Natural killer cell treated with Interleukin-12 subunit alpha and Interleukin-12 subunit beta and Interleukin-15 and Interleukin-18, amount 100 ng/mL, for 72 hours (primary cell): ENCODE measurements at regions not wholly inside any gene's neighbourhood (a gene's known extent, or its start where the extent isn't known, plus 50 kb on each side); places are given as distances from the start of the nearest gene placed in this dataset.

Experiments used
- ATAC-seq, 2 donors: fragments of 150-1000 bp; cut with Tn5 transposase in 1 of 2; sonication (Bioruptor Pico), chemical (Tn5 transposase) in 1 of 2; 2 replicates each; pipeline ENCODE4 v1.10.0; 2021
- DNase-seq: peaks from one replicate; pipeline ENCODE4 v3.0.0; 2022; ENCODE audit warnings: low spot score
- H3K27ac Mint-ChIP-seq, 2 donors: 1 replicate in 1 of 2; 2 replicates in 1 of 2; pipeline ENCODE4 v1.8.0; 2022; ENCODE audit warnings: mixed read lengths in 2 of 2, mild to moderate bottlenecking in 1 of 2, moderate library complexity in 1 of 2
- H3K27me3 Mint-ChIP-seq, 2 donors: 1 replicate in 1 of 2; 2 replicates in 1 of 2; pipeline ENCODE4 v1.8.0; 2022; ENCODE audit warnings: mixed read lengths in 2 of 2
- H3K36me3 Mint-ChIP-seq: one replicate; pipeline ENCODE4 v1.8.0; 2022; ENCODE audit warnings: mixed read lengths
- H3K4me1 Mint-ChIP-seq, 2 donors: 1 replicate in 1 of 2; 2 replicates in 1 of 2; pipeline ENCODE4 v1.8.0; 2022; ENCODE audit warnings: low read depth in 2 of 2, mixed read lengths in 2 of 2, mild to moderate bottlenecking in 1 of 2
- H3K4me3 Mint-ChIP-seq: one replicate; pipeline ENCODE4 v1.8.0; 2022; ENCODE audit warnings: mixed read lengths
- H3K9me3 Mint-ChIP-seq: 2 replicates; pipeline ENCODE4 v1.8.0; 2022; ENCODE audit warnings: mixed read lengths

DNA sequence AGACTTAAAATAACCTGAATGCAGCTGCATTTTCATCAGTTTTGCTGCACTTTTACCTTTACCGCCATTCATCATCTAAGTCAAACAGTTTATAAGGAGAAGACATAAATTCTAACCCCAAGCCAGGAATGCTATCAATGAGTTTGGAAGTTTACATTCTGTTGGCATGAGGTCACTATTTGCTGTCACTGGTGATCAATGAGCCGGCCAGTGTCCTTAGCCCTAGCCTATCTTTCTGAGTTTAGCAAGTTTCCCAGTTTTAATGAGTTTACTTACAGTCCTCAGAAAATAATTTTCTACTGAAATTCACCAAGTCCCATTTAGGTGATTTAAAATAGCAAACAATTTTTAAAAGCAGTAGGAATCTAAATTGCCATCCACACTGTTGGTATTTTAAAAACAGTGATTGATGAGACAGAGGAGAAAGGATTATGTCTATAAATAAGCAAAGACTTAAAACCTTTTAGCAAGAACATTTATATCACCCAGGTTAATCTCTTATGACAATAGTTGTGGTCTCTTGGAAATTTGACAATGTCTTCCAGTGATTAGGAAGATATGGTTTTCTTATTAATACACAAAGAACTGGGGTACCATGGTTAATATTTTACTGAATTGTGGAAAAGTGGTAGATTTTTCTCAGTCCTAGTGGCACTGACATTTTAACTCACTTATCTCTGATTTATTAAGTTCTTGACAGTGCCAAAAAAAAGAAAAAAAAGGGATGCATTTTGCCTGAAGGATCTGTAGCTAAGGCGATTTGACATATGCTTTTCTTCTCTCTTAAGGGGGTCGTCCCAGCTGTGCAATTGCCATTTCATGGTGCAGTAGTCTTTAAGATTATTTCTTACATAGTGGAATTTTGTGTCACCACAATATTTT is 443.4 kb upstream of the ANKRD30A start:
- Mint-ChIP-seq H3K4me3 (no peak overlapping the region), H3K36me3 (no peaks in the 10 kb centered on the region), H3K4me1 (no peaks in the 10 kb centered on the region), H3K9me3 (peaks cover 2% of the 10 kb centered on the region), H3K27ac (no peak overlapping the region), H3K27me3 (no peaks in the 10 kb centered on the region)
- DNase-seq: no peak
- ATAC-seq: no peak

DNA sequence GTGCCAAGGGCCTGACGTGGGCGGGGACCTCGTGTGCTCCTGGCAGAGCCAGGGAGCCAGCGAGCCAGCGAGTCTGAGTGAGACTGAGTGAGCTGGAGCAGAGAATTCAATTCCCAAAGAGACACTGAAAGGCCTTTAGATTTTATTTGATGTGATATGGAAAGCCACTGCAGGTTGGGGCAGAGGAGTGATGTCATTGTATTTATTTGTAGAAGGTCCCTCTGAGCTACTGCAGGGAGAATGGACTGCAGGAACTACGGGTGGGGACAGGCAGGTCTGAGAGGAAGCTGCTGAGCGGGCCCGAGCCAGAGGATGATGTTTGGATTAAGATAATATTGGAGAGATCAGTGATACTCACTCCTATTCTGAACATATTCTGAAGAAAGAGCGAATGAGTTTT is 445.8 kb upstream of the ANKRD30A start:
- no peak overlapping the region for H3K27ac Mint-ChIP-seq
- no peak for DNase-seq
- H3K4me3 Mint-ChIP-seq: no peak overlapping the region
- no peaks in the 10 kb centered on the region for H3K27me3 Mint-ChIP-seq
- ATAC-seq: no peak
- no peaks in the 10 kb centered on the region for H3K36me3 Mint-ChIP-seq
- no peaks in the 10 kb centered on the region for H3K4me1 Mint-ChIP-seq
- peaks cover 4% of the 10 kb centered on the region for H3K9me3 Mint-ChIP-seq

DNA sequence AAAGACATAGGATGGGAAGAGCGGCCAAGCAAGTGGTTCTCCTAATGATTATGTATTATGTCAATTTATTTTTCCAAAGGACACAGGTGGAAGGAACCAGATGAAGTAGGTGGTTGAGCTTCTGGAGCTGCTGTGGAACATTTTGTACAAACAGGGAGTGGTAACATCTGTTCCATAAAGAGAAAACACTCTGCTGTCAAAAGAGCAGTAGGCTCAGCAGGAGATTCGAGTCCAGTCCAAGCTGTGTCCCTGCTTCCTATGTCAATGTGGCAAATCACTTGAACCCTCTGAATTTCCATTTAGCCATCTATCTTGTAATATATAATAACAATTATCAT is 448.0 kb upstream of the ANKRD30A start:
- Mint-ChIP-seq H3K36me3 (no peaks in the 10 kb centered on the region), H3K9me3 (peaks cover 4% of the 10 kb centered on the region), H3K27ac (no peak overlapping the region), H3K4me3 (no peak overlapping the region), H3K4me1 (no peaks in the 10 kb centered on the region), H3K27me3 (no peaks in the 10 kb centered on the region)
- ATAC-seq (no peak), DNase-seq (no peak)

DNA sequence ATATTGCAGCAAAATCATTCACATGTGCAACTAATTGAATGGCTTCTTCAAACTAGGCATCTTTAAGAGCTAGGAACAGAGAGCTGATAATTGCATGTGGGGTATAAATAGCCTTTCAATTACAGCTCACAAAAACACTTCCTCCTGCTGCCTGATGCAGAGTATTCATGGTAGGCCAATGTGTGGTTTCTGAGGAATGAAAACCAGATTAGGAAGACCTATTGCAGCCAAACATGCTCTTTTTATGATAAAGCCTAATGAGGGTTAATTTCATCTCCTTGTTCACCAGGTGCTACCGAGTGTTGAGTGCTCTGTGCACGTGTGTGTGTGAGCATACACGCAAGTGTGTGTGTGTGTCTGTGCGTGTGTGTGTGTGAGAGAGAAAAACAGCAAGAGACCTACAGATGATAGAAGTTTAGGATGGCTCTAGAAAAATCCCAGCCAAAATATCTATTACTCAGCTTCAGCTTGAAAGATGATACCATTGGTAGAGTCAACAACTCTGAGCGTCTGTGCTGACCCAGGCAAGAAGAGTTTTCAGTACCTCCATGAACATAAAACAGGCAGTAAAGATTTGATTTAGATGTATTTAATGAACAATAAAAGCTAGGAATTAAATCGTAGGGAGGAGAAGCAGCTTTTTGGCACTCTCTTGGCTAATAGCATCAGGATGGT is 448.5 kb upstream of the ANKRD30A start:
- no peaks in the 10 kb centered on the region for H3K4me1 Mint-ChIP-seq
- H3K36me3 Mint-ChIP-seq: no peaks in the 10 kb centered on the region
- H3K27me3 Mint-ChIP-seq: no peaks in the 10 kb centered on the region
- no peak for ATAC-seq
- H3K9me3 Mint-ChIP-seq: peaks cover 4% of the 10 kb centered on the region
- DNase-seq: no peak
- H3K4me3 Mint-ChIP-seq: no peak overlapping the region
- H3K27ac Mint-ChIP-seq: no peak overlapping the region

DNA sequence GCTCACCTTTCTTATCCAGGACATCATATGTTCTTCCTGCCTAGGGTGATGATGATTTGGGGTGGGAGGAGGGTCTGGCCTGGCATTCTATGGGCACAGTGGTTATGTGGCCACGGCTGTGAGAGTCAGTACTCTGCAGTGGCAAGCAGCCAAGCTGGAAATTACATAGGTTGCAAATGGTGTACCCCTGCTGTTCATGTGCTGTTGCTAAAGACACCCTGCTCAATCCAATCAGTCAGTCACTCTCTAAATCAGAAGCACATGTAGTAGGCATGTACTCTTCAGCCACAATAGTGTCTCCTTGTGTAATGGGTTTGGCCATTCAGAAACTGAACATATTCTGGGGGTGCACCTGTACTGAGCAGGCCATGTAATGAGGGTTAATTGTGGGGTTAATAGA is 449.1 kb upstream of the ANKRD30A start:
- Mint-ChIP-seq H3K36me3 (no peaks in the 10 kb centered on the region), H3K4me1 (no peaks in the 10 kb centered on the region), H3K9me3 (peaks cover 4% of the 10 kb centered on the region), H3K27ac (no peak overlapping the region), H3K27me3 (no peaks in the 10 kb centered on the region), H3K4me3 (no peak overlapping the region)
- no peak for DNase-seq
- no peak for ATAC-seq

DNA sequence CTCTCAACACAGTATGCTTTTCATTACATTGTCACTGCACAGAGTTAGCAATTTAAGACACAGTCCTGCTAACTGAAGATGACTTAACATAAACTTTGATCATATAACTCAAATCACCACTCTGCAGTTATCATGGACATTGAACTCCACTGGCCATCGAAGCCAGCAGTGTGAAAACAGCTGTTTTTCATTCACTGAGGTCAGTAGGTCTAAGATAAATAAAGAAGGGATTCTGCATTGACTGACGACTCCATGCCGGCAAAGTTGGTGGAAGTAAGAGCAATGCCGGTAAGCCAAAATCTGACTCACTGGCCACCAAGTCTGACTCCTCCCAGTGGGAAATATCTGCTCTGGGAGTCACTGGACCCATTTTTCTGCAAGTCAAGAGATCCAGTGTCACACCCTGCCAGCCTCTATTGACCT is 449.9 kb upstream of the ANKRD30A start:
- no peak overlapping the region for H3K27ac Mint-ChIP-seq
- peaks cover 4% of the 10 kb centered on the region for H3K9me3 Mint-ChIP-seq
- H3K27me3 Mint-ChIP-seq: no peaks in the 10 kb centered on the region
- H3K4me1 Mint-ChIP-seq: no peaks in the 10 kb centered on the region
- no peaks in the 10 kb centered on the region for H3K36me3 Mint-ChIP-seq
- H3K4me3 Mint-ChIP-seq: no peak overlapping the region
- DNase-seq: no peak
- ATAC-seq: no peak

DNA sequence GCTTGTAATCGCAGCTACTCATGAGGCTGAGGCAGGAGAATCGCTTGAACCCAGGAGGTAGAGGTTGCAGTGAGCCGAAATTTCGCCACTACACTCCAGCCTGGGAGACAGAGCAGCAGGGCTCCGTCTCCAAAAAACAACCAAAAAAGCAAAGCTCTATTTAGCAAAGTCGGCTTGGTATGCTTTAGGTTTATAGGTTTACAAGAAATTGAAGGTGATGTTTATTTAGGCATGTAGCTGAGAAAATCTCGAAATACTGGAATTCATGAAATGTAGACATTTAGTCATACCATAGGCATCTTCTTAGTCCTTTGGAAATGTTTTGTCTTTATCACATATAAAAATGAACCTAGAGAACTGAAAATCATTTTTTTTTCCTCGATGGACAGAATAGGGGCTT is 453.8 kb upstream of the ANKRD30A start:
- Mint-ChIP-seq H3K4me1 (no peaks in the 10 kb centered on the region), H3K36me3 (no peaks in the 10 kb centered on the region), H3K27me3 (no peaks in the 10 kb centered on the region), H3K9me3 (peaks cover 4% of the 10 kb centered on the region), H3K4me3 (no peak overlapping the region), H3K27ac (no peak overlapping the region)
- DNase-seq: no peak
- ATAC-seq: no peak

DNA sequence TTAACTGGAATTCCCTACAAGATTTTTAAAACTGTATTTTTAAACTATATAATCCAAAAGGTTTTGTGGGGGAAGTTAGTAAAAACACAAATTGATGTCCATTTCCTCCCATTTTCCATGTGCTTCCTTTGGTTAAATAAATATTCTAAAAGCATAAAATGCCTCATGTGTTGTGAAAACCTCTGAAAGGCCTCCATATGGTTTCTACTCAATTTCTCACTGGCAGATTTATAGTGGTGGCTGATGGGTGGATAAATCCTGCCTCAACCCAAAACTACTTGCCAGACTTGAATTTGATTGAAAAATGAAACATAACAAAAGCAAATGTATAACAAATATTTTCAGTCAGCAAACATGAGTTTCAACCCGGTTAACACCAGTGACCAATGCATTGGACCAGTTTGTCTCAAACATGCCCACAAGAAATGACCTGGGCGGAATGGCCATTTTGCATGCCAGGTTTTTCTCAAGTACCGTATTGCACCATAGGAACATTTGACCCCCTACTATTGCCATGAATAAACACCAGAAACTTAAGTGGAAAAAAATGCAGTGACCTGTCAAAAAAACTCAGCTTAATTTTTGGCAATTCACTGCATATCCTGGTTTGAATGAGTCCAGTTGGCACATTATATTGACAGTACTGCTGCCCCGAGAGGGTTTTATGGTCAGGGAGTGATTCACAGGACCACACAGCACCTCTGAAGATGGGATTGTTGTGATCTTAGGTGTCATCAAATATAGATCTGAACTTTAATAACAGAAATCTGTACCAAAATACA is 454.6 kb upstream of the ANKRD30A start:
- DNase-seq (no peak), ATAC-seq (no peak)
- no peaks in the 10 kb centered on the region for H3K36me3 Mint-ChIP-seq
- no peak overlapping the region for H3K4me3 Mint-ChIP-seq
- no peaks in the 10 kb centered on the region for H3K4me1 Mint-ChIP-seq
- H3K27me3 Mint-ChIP-seq: no peaks in the 10 kb centered on the region
- peaks cover 4% of the 10 kb centered on the region for H3K9me3 Mint-ChIP-seq
- H3K27ac Mint-ChIP-seq: no peak overlapping the region

DNA sequence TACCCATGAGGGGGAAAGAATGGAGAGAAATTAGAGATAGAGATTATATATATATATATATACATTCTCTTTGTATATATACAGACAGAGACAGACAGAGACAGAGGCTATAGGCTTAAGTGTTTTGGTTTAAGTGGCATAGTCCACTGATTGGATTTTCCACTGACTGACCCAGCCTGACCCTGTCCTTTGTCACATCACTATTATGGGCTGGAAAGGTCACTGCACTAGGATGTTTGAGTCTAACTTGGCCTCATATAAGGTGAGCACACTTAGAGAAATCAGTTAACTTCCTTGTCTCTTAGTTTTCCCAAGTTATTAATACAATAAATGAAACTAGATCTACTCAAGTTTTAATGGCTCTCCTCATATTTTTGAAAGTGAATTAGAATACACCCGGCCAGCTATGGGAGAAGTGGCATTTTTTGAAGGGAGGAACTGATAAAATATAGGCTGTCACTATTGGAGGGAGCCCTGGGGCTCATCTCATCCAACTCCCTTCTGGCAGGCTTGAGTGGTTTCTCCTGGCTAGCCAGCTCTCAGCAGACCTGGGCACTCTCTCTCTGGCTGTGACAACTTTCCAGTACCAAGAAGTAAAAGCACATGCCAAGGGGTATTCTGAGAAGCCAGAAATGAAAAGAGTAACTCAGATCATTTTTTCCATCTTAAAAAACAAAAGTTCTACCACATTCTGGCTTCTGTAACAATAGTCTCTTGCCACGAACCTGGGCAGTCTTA is 455.6 kb upstream of the ANKRD30A start:
- H3K27me3 Mint-ChIP-seq: no peaks in the 10 kb centered on the region
- no peak for DNase-seq
- no peak overlapping the region for H3K27ac Mint-ChIP-seq
- no peaks in the 10 kb centered on the region for H3K9me3 Mint-ChIP-seq
- H3K4me3 Mint-ChIP-seq: no peak overlapping the region
- ATAC-seq: no peak
- H3K4me1 Mint-ChIP-seq: no peaks in the 10 kb centered on the region
- no peaks in the 10 kb centered on the region for H3K36me3 Mint-ChIP-seq

DNA sequence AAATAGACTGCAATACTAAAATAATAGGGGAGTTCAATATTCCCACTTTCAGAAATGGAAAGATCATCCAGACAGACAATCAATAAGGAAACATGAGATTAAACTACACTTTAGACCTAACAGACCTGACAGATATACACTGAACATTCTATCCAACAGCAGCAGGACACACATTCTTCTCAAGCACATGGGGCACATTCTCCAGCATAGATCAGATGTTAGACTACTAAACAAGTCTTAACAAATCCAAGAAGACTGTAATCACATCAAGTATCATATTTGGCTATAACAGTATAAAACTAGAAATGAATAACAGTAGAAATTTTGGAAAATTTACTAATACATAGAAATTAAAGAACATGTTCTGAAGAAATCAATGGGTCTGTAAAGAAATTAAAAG is 458.9 kb upstream of the ANKRD30A start:
- H3K36me3 Mint-ChIP-seq: no peaks in the 10 kb centered on the region
- no peak overlapping the region for H3K27ac Mint-ChIP-seq
- no peak for DNase-seq
- no peaks in the 10 kb centered on the region for H3K27me3 Mint-ChIP-seq
- H3K4me3 Mint-ChIP-seq: no peak overlapping the region
- no peak for ATAC-seq
- H3K9me3 Mint-ChIP-seq: peaks cover 4% of the 10 kb centered on the region
- H3K4me1 Mint-ChIP-seq: no peaks in the 10 kb centered on the region

DNA sequence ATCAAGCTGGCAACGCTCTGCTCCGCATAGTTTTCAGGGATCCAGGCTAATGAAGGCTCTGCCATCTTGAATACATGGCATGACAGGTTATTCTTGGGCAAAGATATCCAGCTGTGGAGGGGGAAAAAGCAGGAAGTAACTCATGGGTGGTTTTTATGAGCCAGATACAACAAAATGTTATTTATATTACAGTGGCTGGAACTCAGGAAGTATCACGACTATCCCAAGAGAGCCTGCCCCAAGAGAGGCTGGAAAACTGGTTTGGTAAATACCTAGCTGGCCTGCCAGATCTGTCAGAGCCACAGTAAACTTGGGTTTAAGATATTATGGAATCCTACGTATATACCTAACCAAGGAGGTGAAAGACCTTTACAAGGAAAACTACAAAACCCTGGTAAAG is 462.8 kb upstream of the ANKRD30A start:
- ATAC-seq (no peak), DNase-seq (no peak)
- H3K4me1 Mint-ChIP-seq: no peaks in the 10 kb centered on the region
- H3K9me3 Mint-ChIP-seq: peaks cover 4% of the 10 kb centered on the region
- H3K27me3 Mint-ChIP-seq: no peaks in the 10 kb centered on the region
- H3K4me3 Mint-ChIP-seq: no peak overlapping the region
- no peak overlapping the region for H3K27ac Mint-ChIP-seq
- H3K36me3 Mint-ChIP-seq: no peaks in the 10 kb centered on the region

DNA sequence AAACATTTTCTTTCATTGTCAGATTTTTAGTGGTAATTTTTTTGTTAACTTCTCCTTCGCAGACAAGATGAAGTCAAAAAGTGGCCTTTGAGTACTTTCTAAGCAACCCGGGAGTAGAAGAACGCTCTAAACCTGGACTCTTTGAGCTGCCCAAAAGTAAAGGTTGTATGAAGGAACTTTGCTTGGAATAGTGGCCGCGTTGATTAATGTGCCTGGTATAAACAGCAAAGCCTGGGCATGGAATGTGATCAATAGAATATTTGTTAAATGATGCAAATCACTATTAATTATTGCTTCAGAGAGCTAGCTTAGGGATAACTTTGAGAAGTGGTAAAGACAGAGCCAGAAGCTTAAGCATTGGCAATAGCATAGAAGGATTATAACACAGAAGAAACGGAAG is 475.1 kb upstream of the ANKRD30A start:
- H3K36me3 Mint-ChIP-seq: peaks cover 10% of the 10 kb centered on the region
- ATAC-seq (no peak), DNase-seq (no peak)
- no peaks in the 10 kb centered on the region for H3K4me1 Mint-ChIP-seq
- peaks cover 13% of the 10 kb centered on the region for H3K9me3 Mint-ChIP-seq
- H3K27ac Mint-ChIP-seq: no peak overlapping the region
- H3K4me3 Mint-ChIP-seq: no peak overlapping the region
- no peaks in the 10 kb centered on the region for H3K27me3 Mint-ChIP-seq

DNA sequence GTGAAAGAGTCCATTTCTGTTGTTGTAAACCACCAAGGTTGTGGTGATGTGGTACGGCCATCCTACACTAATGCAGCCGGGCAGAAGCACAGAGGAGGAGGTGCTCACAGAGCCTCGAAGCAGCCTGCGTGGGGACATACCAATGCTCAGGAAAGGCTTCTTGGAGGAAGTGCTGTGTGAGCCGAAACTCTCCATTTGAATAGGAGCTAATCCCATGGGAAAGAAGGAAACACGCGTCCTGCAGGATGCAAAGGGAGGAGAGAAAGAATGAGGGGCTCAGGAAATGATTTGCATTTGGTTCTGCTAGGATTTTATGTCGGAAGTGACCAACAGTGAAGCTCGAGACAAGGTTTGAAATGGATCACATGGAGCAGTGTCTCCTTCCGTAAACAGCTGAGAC is 477.9 kb upstream of the ANKRD30A start:
- no peaks in the 10 kb centered on the region for H3K27me3 Mint-ChIP-seq
- DNase-seq (no peak), ATAC-seq (no peak)
- H3K4me3 Mint-ChIP-seq: no peak overlapping the region
- peaks cover 10% of the 10 kb centered on the region for H3K36me3 Mint-ChIP-seq
- no peak overlapping the region for H3K27ac Mint-ChIP-seq
- no peaks in the 10 kb centered on the region for H3K4me1 Mint-ChIP-seq
- peaks cover 10% of the 10 kb centered on the region for H3K9me3 Mint-ChIP-seq
